IPS-20b (cell line): ENCODE measurements at regions not wholly inside any gene's neighbourhood (a gene's known extent, or its start where the extent isn't known, plus 50 kb on each side); places are given as distances from the start of the nearest gene placed in this dataset.

ENCODE experiments used
- H3K27ac ChIP-seq: one replicate; pipeline ENCODE4 v1.5.1; 2013; ENCODE audit warnings: low read length
- H3K27me3 ChIP-seq: 2 replicates; pipeline ENCODE4 v1.6.1; 2013; ENCODE audit warnings: mild to moderate bottlenecking, low read length, inconsistent platforms; ENCODE audit not compliant: insufficient read depth
- H3K36me3 ChIP-seq: 2 replicates; pipeline ENCODE4 v1.6.1; 2013; ENCODE audit warnings: low read depth, mild to moderate bottlenecking, inconsistent platforms, low read length, moderate library complexity; ENCODE audit not compliant: insufficient read depth
- H3K4me1 ChIP-seq: 2 replicates; pipeline ENCODE4 v1.6.1; 2013; ENCODE audit warnings: mild to moderate bottlenecking, control low read depth, inconsistent platforms, low read length, moderate library complexity; ENCODE audit not compliant: insufficient read depth
- H3K4me3 ChIP-seq: 2 replicates; pipeline ENCODE4 v1.5.1; 2013; ENCODE audit warnings: mild to moderate bottlenecking, low read length, inconsistent platforms
- H3K9ac ChIP-seq: 2 replicates; pipeline ENCODE4 v1.6.1; 2013; ENCODE audit warnings: low read depth, mild to moderate bottlenecking, inconsistent platforms, low read length, moderate library complexity
- H3K9me3 ChIP-seq: 2 replicates; pipeline ENCODE4 v1.6.1; 2013; ENCODE audit warnings: mild to moderate bottlenecking, low read depth, low read length, inconsistent platforms; ENCODE audit not compliant: insufficient read depth

DNA sequence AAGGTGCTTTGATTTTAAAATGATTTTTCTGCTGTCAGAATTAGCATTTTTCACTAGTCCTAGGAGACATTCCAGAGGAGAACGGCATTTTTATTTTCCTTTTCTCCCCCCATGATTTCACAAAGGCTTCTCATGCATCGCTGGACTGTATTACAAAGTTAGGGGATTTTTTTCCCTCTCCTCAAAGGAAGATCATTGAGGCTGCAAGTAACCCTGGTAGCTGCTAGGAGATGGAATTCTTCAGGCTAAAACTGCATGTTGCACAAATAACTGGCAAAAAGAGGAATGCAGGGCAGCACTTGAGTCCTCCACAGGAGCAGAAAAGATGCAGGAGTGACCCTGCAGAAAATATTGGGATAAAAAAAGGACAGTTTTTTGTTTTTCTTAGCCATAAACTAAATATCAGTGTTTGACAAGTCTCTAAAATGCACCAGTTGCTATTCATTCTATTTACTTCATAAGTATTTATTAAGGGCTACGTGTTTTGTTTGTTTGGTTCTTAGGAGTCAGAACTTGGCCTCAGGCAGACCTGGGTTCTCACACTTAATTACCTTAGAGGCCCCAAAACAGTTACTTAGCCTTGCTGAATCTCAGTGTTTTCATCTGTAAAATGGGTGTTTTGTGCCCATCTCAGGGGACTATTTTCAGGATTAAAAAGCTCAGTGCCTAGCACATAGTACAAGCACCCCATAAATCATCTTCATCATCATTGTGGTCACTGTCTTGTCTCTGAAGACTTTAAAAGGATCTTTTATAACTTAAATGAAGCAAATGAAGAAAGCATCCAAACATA lies 144.5 kb upstream of the ID4 start:
- Histone ChIP-seq H3K4me3 (peak overlapping the region; percentile 76), H3K4me1 (peaks cover 28% of the 10 kb centered on the region), H3K27ac (no peak overlapping the region), H3K27me3 (no peaks in the 10 kb centered on the region), H3K36me3 (no peaks in the 10 kb centered on the region), H3K9me3 (no peaks in the 10 kb centered on the region), H3K9ac (peak overlapping the region; percentile 88; the same call in 1 of the 2 replicates)

GRCh38 chr6:19694697-19695096 lies 142.5 kb upstream of the ID4 start:
- Histone ChIP-seq H3K36me3 (no peaks in the 10 kb centered on the region), H3K4me3 (no peak overlapping the region), H3K27ac (no peak overlapping the region)

DNA sequence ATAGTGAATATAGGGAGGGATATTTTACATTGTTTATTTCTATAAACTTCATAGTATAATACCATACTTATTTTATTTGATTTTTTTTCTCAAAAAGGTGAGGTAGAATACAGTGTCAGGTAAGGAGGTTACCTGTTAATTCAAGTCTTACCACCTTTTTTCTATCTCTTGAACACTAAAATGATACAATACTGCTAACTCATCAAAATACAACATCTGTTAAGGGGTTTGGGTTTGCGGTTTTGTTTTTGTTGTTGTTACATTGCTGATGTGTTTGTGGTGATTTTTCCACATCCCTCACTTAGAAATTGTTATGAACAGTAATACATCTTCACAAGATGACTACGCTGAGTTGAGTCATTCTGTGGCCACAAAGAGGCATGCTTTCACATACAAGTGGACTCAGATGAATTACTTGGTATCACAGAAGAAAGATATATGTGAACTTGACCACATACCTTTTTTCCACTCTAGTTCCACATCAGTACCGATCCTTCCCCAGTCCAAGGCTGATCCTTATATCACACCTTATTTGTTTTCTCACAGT lies 139.4 kb upstream of the ID4 start:
- H3K4me1 ChIP-seq: peaks cover 8% of the 10 kb centered on the region
- no peaks in the 10 kb centered on the region for H3K36me3 ChIP-seq
- no peaks in the 10 kb centered on the region for H3K9me3 ChIP-seq
- H3K27me3 ChIP-seq: no peaks in the 10 kb centered on the region
- H3K4me3 ChIP-seq: no peak overlapping the region
- H3K9ac ChIP-seq: no peak overlapping the region
- H3K27ac ChIP-seq: no peak overlapping the region

More at GRCh38 chr6:19694697-19695096, 142.5 kb upstream of the ID4 start:
- Histone ChIP-seq H3K9ac (no peak overlapping the region), H3K27me3 (no peaks in the 10 kb centered on the region), H3K9me3 (no peaks in the 10 kb centered on the region), H3K4me1 (peaks cover 28% of the 10 kb centered on the region)

- Histone ChIP-seq H3K4me1 (no peaks in the 10 kb centered on the region), H3K36me3 (no peaks in the 10 kb centered on the region), H3K9me3 (no peaks in the 10 kb centered on the region), H3K9ac (no peak overlapping the region), H3K27ac (no peak overlapping the region), H3K4me3 (no peak overlapping the region), H3K27me3 (no peaks in the 10 kb centered on the region)
Observed at GRCh38 chr6:19699932-19700331, 137.2 kb upstream of the ID4 start.

GRCh38 chr6:19705606-19706005 lies 131.6 kb upstream of the ID4 start:
- Histone ChIP-seq H3K27me3 (no peaks in the 10 kb centered on the region), H3K9me3 (no peaks in the 10 kb centered on the region), H3K27ac (no peak overlapping the region), H3K9ac (no peak overlapping the region), H3K36me3 (no peaks in the 10 kb centered on the region), H3K4me1 (no peaks in the 10 kb centered on the region), H3K4me3 (no peak overlapping the region)

- no peak overlapping the region for H3K27ac ChIP-seq
- H3K4me3 ChIP-seq: no peak overlapping the region
- H3K36me3 ChIP-seq: no peaks in the 10 kb centered on the region
- peaks cover 24% of the 10 kb centered on the region; the same call in 1 of the 2 replicates for H3K4me1 ChIP-seq
- H3K9me3 ChIP-seq: no peaks in the 10 kb centered on the region
- no peaks in the 10 kb centered on the region for H3K27me3 ChIP-seq
- no peak overlapping the region for H3K9ac ChIP-seq
Observed at GRCh38 chr6:19712012-19712688, 125.0 kb upstream of the ID4 start.

DNA sequence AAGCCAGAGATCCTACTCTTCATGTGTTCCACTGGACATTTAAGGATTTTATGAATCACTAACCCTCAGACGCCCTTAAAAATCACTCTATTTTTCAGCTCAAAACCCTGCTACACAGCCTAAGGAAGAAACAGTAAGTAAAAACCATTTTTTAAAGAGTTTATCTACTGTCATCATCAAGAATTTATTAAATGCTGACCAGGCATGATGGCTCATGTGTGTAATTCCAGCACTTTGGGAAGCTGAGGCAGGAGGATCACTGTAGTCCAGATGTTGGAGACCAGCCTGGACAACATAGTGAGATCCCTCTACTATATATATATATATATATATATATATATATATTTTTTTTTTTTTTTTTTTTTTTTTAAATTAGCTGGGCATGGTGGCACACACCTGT lies 124.2 kb upstream of the ID4 start:
- Histone ChIP-seq H3K4me1 (peaks cover 24% of the 10 kb centered on the region; the same call in 1 of the 2 replicates), H3K36me3 (no peaks in the 10 kb centered on the region), H3K4me3 (no peak overlapping the region), H3K27me3 (no peaks in the 10 kb centered on the region), H3K9ac (no peak overlapping the region), H3K9me3 (no peaks in the 10 kb centered on the region), H3K27ac (no peak overlapping the region)

GRCh38 chr6:19713411-19713810 lies 123.8 kb upstream of the ID4 start:
- Histone ChIP-seq H3K36me3 (no peaks in the 10 kb centered on the region), H3K27ac (no peak overlapping the region), H3K27me3 (no peaks in the 10 kb centered on the region), H3K9ac (no peak overlapping the region), H3K9me3 (no peaks in the 10 kb centered on the region), H3K4me3 (no peak overlapping the region), H3K4me1 (peaks cover 24% of the 10 kb centered on the region; the same call in 1 of the 2 replicates)

GRCh38 chr6:19713984-19714383 lies 123.2 kb upstream of the ID4 start:
- Histone ChIP-seq H3K27ac (no peak overlapping the region), H3K27me3 (no peaks in the 10 kb centered on the region)

DNA sequence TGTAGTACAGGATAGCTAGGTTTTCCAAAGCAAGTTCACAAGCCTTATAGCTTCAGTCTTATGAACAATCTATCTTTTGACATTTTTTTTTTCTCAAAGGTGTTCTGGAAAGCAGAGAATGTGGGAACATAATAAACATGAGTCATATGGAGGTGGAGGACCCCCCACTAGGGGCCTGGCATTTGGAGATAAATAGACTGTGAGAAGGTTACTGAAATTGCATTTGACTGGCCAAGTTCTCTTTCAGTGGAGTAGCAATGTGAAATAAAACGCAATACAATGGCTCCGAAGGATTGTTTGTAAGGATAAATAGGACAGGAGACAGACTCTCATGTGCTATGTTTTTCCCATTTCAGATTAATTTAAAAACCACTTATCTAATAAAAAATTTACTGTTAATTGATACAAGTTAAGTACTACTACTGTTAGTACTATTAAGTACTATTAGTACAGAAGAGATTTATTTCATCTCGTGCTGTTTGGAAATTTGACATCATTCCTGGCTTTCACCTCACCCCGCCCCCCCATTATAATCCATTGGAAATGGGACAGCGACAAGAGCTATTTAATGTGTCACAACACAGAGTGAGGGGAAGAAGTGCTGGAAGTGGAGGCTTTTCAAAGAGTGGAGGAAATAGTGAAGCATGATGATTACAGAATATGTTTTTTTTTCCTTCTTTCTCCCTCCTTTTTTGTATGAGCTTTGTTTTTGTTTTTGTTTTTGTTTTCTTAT lies 122.6 kb upstream of the ID4 start:
- Histone ChIP-seq H3K36me3 (no peaks in the 10 kb centered on the region), H3K27ac (no peak overlapping the region), H3K9ac (peak overlapping the region; percentile 34; the same call in 1 of the 2 replicates), H3K27me3 (no peaks in the 10 kb centered on the region), H3K4me1 (peaks cover 33% of the 10 kb centered on the region; the same call in 1 of the 2 replicates), H3K4me3 (peak overlapping the region; percentile 28; the same call in 1 of the 2 replicates), H3K9me3 (no peaks in the 10 kb centered on the region)

More at GRCh38 chr6:19713984-19714383, 123.2 kb upstream of the ID4 start:
- Histone ChIP-seq H3K36me3 (no peaks in the 10 kb centered on the region), H3K4me3 (no peak overlapping the region; the same call in 1 of the 2 replicates), H3K4me1 (peaks cover 26% of the 10 kb centered on the region; the same call in 1 of the 2 replicates), H3K9me3 (no peaks in the 10 kb centered on the region), H3K9ac (0 out of 2 replicates have a peak overlapping the region, but pooled peaks have one; percentile 34)

DNA sequence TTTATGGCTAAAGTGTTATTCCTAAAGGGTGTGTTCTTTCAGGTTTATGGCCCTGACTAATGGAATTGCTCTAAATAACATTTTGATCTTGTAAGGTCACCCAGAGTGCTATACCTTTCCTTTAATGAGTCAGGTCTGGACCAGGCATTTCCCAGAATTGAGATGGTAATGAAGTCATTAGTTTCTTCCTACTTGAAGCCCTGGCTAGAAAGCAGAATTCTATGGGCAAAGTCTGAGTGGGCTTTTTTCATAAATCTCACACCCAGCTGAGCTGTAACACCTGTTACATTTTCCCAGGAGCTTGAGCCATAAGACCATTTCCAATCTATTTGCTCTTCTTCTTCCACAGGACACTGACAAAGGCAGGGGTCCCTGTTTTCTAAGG lies 122.0 kb upstream of the ID4 start:
- Histone ChIP-seq H3K4me3 (peak overlapping the region; percentile 27; the same call in 1 of the 2 replicates), H3K27me3 (no peaks in the 10 kb centered on the region), H3K4me1 (peaks cover 37% of the 10 kb centered on the region; the same call in 1 of the 2 replicates), H3K9ac (peak overlapping the region; percentile 43; the same call in 1 of the 2 replicates), H3K27ac (peak overlapping the region; percentile 42), H3K9me3 (no peaks in the 10 kb centered on the region), H3K36me3 (no peaks in the 10 kb centered on the region)
